Vagina (tissue), 2 donors: ENCODE measurements at regions not wholly inside any gene's neighbourhood (a gene's known extent, or its start where the extent isn't known, plus 50 kb on each side); places are given as distances from the start of the nearest gene placed in this dataset.

Source experiments
- DNase-seq, 2 donors: peaks; one replicate each; pipeline ENCODE4 v3.0.0-alpha.2; 2017; ENCODE audit errors: extremely low spot score in 2 of 2
- H3K27ac ChIP-seq: fragments of 200-600 bp; sonication (generic); one replicate; pipeline ENCODE4 v1.5.1; 2019
- H3K27me3 ChIP-seq: fragments of 200-600 bp; sonication (generic); one replicate; pipeline ENCODE4 v1.5.1; 2019
- H3K36me3 ChIP-seq, 2 donors: fragments of 200-600 bp; sonication (generic); one replicate each; pipeline ENCODE4 v1.5.1; 2017 to 2019
- H3K4me1 ChIP-seq: fragments of 200-600 bp; sonication (generic); one replicate; pipeline ENCODE4 v1.5.1; 2019
- H3K4me3 ChIP-seq, 2 donors: fragments of 200-600 bp; sonication (generic); 1 replicate in 1 of 2; 2 replicates in 1 of 2; pipeline ENCODE4 v1.5.1; 2016 to 2019
- H3K9me3 ChIP-seq: fragments of 200-600 bp; sonication (generic); one replicate; pipeline ENCODE4 v1.5.1; 2019
- POLR2A ChIP-seq, 2 donors: fragments of 450-650 bp; IDR thresholded peaks; one replicate each; pipeline ENCODE4 v1.6.1; 2017; ENCODE audit warnings: antibody characterized with exemption in 2 of 2, mild to moderate bottlenecking in 2 of 2, moderate library complexity in 2 of 2
- POLR2AphosphoS5 ChIP-seq, 2 donors: sonication (generic); formaldehyde crosslinking; IDR thresholded peaks; one replicate each; pipeline ENCODE4 v1.9.0; 2017; ENCODE audit warnings: antibody characterized with exemption in 2 of 2, mild to moderate bottlenecking in 2 of 2, low read depth in 1 of 2; ENCODE audit not compliant: insufficient read depth in 1 of 2
- intact Hi-C: fragments of 100-400 bp; cut with DNase I; formaldehyde crosslinking; loops from one replicate; pipeline ENCODE4 v1.15.1; 2023
- TF ChIP-seq, protein P1 (sequence below), 3 experiments: fragments of 450-650 bp in 2 of 3; fragments of 200-600 bp in 1 of 3; sonication (generic) in 1 of 3; IDR thresholded peaks; one replicate each; pipeline ENCODE4 v1.5.1; 2017 to 2019; ENCODE audit warnings: antibody characterized with exemption in 3 of 3, mild to moderate bottlenecking in 2 of 3, moderate library complexity in 2 of 3

- no peaks in the 10 kb centered on the region for H3K36me3 ChIP-seq
- peak overlapping the region; percentile 47 for H3K27ac ChIP-seq
- no peak for TF ChIP-seq POLR2A (IDR thresholded peaks at IDR 0.05)
- TF ChIP-seq, protein P1, sequence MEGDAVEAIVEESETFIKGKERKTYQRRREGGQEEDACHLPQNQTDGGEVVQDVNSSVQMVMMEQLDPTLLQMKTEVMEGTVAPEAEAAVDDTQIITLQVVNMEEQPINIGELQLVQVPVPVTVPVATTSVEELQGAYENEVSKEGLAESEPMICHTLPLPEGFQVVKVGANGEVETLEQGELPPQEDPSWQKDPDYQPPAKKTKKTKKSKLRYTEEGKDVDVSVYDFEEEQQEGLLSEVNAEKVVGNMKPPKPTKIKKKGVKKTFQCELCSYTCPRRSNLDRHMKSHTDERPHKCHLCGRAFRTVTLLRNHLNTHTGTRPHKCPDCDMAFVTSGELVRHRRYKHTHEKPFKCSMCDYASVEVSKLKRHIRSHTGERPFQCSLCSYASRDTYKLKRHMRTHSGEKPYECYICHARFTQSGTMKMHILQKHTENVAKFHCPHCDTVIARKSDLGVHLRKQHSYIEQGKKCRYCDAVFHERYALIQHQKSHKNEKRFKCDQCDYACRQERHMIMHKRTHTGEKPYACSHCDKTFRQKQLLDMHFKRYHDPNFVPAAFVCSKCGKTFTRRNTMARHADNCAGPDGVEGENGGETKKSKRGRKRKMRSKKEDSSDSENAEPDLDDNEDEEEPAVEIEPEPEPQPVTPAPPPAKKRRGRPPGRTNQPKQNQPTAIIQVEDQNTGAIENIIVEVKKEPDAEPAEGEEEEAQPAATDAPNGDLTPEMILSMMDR (IDR thresholded peaks at IDR 0.05), result no peak
- TF ChIP-seq POLR2AphosphoS5 (IDR thresholded peaks at IDR 0.05; ENCODE audit: insufficient read depth in 1 of 2, low read depth in 1 of 2), result no peak
- peak overlapping the region; percentile 49 to 68 for H3K4me3 ChIP-seq
- DNase-seq, result no peak
- no peaks in the 10 kb centered on the region for H3K27me3 ChIP-seq
- intact Hi-C loops, result no loop called here
- peaks cover 12% of the 10 kb centered on the region for H3K4me1 ChIP-seq
- H3K9me3 ChIP-seq, result no peaks in the 10 kb centered on the region
Observed at GRCh38 chr3:64445109-64445943, 220.1 kb upstream of the PRICKLE2 start.

DNA sequence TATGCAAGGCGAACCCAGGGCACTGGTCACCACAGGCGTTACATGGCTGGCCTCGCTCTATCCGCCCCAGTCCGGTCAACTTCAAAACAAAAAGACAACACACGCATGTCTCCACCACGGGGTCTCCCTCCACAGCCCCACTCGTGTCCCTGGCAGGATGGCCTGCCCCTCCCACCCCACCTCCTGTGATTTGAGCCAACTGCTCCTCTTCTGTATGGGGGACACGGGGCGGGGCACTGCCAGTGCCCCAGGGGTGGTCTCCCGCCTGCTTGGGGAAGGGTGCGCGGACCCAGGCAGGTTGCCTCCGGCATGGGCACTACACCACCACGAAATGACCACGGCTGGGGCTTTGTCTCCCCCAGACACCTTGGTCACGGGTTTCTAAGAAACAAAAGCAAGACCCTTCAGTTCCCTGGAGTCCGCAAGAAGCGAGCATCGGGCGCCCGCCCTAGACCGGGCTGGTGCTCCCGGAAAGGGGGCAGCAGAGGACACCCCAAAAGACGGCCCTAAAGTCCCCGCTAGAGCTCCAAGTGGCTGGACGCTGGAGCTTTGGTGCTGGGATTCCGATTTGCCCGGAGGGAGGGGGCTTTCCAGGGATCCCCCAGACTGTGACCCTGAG is 219.3 kb upstream of the PRICKLE2 start:
- TF ChIP-seq POLR2A (IDR thresholded peaks at IDR 0.05), result no peak
- TF ChIP-seq, protein P1 (IDR thresholded peaks at IDR 0.05), result no peak
- no peak for TF ChIP-seq POLR2AphosphoS5 (IDR thresholded peaks at IDR 0.05; ENCODE audit: insufficient read depth in 1 of 2, low read depth in 1 of 2)
- no peak for DNase-seq
- intact Hi-C loops, result no loop called here
- no peaks in the 10 kb centered on the region for H3K27me3 ChIP-seq
- H3K9me3 ChIP-seq, result no peaks in the 10 kb centered on the region
- H3K4me3 ChIP-seq, result peak overlapping the region; percentile 49 to 68
- H3K4me1 ChIP-seq, result peaks cover 17% of the 10 kb centered on the region
- peak overlapping the region; percentile 47 for H3K27ac ChIP-seq
- H3K36me3 ChIP-seq, result no peaks in the 10 kb centered on the region

- Histone ChIP-seq H3K27me3 (no peaks in the 10 kb centered on the region), H3K4me1 (peaks cover 17% of the 10 kb centered on the region), H3K36me3 (no peaks in the 10 kb centered on the region), H3K27ac (peak overlapping the region; percentile 47), H3K9me3 (no peaks in the 10 kb centered on the region), H3K4me3 (peak overlapping the region; percentile 49 to 68)
- no peak for DNase-seq
- intact Hi-C loops, result no loop called here
- no peak for TF ChIP-seq POLR2A (IDR thresholded peaks at IDR 0.05)
- TF ChIP-seq, protein P1 (IDR thresholded peaks at IDR 0.05), result no peak
- TF ChIP-seq POLR2AphosphoS5 (IDR thresholded peaks at IDR 0.05; ENCODE audit: insufficient read depth in 1 of 2, low read depth in 1 of 2), result peak in 1 of 2 donors; percentile 45
Observed at GRCh38 chr3:64443546-64444381, 218.5 kb upstream of the PRICKLE2 start.

- TF ChIP-seq, protein P1 (IDR thresholded peaks at IDR 0.05), result no peak
- no peak for TF ChIP-seq POLR2AphosphoS5 (IDR thresholded peaks at IDR 0.05; ENCODE audit: insufficient read depth in 1 of 2, low read depth in 1 of 2)
- no peak for TF ChIP-seq POLR2A (IDR thresholded peaks at IDR 0.05)
- intact Hi-C loops, result no loop called here
- no peak for DNase-seq
- Histone ChIP-seq H3K4me3 (no peak overlapping the region), H3K27ac (no peak overlapping the region), H3K9me3 (no peaks in the 10 kb centered on the region), H3K36me3 (no peaks in the 10 kb centered on the region), H3K4me1 (peaks cover 17% of the 10 kb centered on the region), H3K27me3 (no peaks in the 10 kb centered on the region)
Observed at GRCh38 chr3:64441861-64442260, 216.6 kb upstream of the PRICKLE2 start.
